ENCODE measurements at regions not wholly inside any gene's neighbourhood (a gene's known extent, or its start where the extent isn't known, plus 50 kb on each side); places are given as distances from the start of the nearest gene placed in this dataset.
"Not testable (repeated sequence)": the region's sequence is repeated elsewhere in the genome, so short reads cannot be mapped to it uniquely, and the experiment has no call there.

GRCh38 chr15:31433091-31433490 is 106.5 kb downstream of the KLF13 start:
- DNase-seq (ENCODE audit: low read depth, low spot score), result no peak
- H3K4me3 ChIP-seq (ENCODE audit: low read length), result no peak overlapping the region

- no peak overlapping the region for H3K4me3 ChIP-seq (ENCODE audit: low read length)
- DNase-seq (ENCODE audit: low read depth, low spot score), result no peak
Measured at GRCh38 chr15:31433574-31433973, 106.9 kb downstream of the KLF13 start.

GRCh38 chr15:31434275-31434587 is 107.6 kb downstream of the KLF13 start:
- no peak overlapping the region for H3K4me3 ChIP-seq (ENCODE audit: low read length)
- no peak for DNase-seq (ENCODE audit: low read depth, low spot score)

- H3K4me3 ChIP-seq (ENCODE audit: low read length), result peak overlapping the region; percentile 42
- peak; percentile 81 for DNase-seq (ENCODE audit: low read depth, low spot score)
Measured at GRCh38 chr15:31434588-31435260, 108.1 kb downstream of the KLF13 start.

- H3K4me3 ChIP-seq (ENCODE audit: low read length), result peak overlapping the region; percentile 42
- DNase-seq (ENCODE audit: low read depth, low spot score), result peak; percentile 73
Measured at GRCh38 chr15:31435261-31435911, 108.8 kb downstream of the KLF13 start.

GRCh38 chr15:31435912-31436628 is 109.4 kb downstream of the KLF13 start:
- peak overlapping the region; percentile 42; the same call in 1 of the 2 replicates for H3K4me3 ChIP-seq (ENCODE audit: low read length)
- DNase-seq (ENCODE audit: low read depth, low spot score), result no peak

GRCh38 chr15:31437686-31438085 is 111.1 kb downstream of the KLF13 start:
- no peak overlapping the region for H3K4me3 ChIP-seq (ENCODE audit: low read length)
- DNase-seq (ENCODE audit: low read depth, low spot score), result no peak

- no peak for DNase-seq (ENCODE audit: low read depth, low spot score)
- H3K4me3 ChIP-seq (ENCODE audit: low read length), result no peak overlapping the region
Measured at GRCh38 chr15:31438601-31439265, 112.1 kb downstream of the KLF13 start.

GRCh38 chr15:31439328-31439727 is 112.7 kb downstream of the KLF13 start:
- no peak overlapping the region for H3K4me3 ChIP-seq (ENCODE audit: low read length)
- no peak for DNase-seq (ENCODE audit: low read depth, low spot score)

- not testable (repeated sequence) for H3K4me3 ChIP-seq (ENCODE audit: low read length); DNase-seq (ENCODE audit: low read depth, low spot score)
Measured at GRCh38 chr15:31440216-31440615, 113.6 kb downstream of the KLF13 start.

GRCh38 chr15:31440754-31441311 is 114.2 kb downstream of the KLF13 start:
- no peak overlapping the region for H3K4me3 ChIP-seq (ENCODE audit: low read length)
- DNase-seq (ENCODE audit: low read depth, low spot score), result no peak

GRCh38 chr15:31442226-31442625 is 115.6 kb downstream of the KLF13 start:
- DNase-seq (ENCODE audit: low read depth, low spot score), result no peak
- no peak overlapping the region for H3K4me3 ChIP-seq (ENCODE audit: low read length)

GRCh38 chr15:31442699-31443111 is 116.1 kb downstream of the KLF13 start:
- DNase-seq (ENCODE audit: low read depth, low spot score), result no peak
- H3K4me3 ChIP-seq (ENCODE audit: low read length), result no peak overlapping the region

- H3K4me3 ChIP-seq (ENCODE audit: low read length), result no peak overlapping the region
- DNase-seq (ENCODE audit: low read depth, low spot score), result no peak
Measured at GRCh38 chr15:31444844-31445243, 118.2 kb downstream of the KLF13 start.

- H3K4me3 ChIP-seq (ENCODE audit: low read length), result no peak overlapping the region
Measured at GRCh38 chr15:31446546-31446945, 119.9 kb downstream of the KLF13 start.

GRCh38 chr15:31447931-31448634 is 121.4 kb downstream of the KLF13 start:
- no peak overlapping the region for H3K4me3 ChIP-seq (ENCODE audit: low read length)
- no peak for DNase-seq (ENCODE audit: low read depth, low spot score)

More at GRCh38 chr15:31446546-31446945, 119.9 kb downstream of the KLF13 start:
- DNase-seq (ENCODE audit: low read depth, low spot score), result no peak

GRCh38 chr15:31448635-31448979 is 122.0 kb downstream of the KLF13 start:
- H3K4me3 ChIP-seq (ENCODE audit: low read length), result no peak overlapping the region
- no peak for DNase-seq (ENCODE audit: low read depth, low spot score)

GRCh38 chr15:31452595-31453557 is 126.2 kb downstream of the KLF13 start:
- H3K4me3 ChIP-seq (ENCODE audit: low read length), result no peak overlapping the region
- no peak for DNase-seq (ENCODE audit: low read depth, low spot score)
